ENCODE measurements at regions not wholly inside any gene's neighbourhood (a gene's known extent, or its start where the extent isn't known, plus 50 kb on each side); places are given as distances from the start of the nearest gene placed in this dataset.

GRCh38 chr3:193118907-193119306 lies 122.1 kb upstream of the PLAAT1 start:
- DNase-seq (ENCODE audit: low read depth) = no peak
- TF ChIP-seq CTCF (conservative IDR thresholded peaks at IDR 0.05; ENCODE audit: low read depth, low read length) = no peak

DNA sequence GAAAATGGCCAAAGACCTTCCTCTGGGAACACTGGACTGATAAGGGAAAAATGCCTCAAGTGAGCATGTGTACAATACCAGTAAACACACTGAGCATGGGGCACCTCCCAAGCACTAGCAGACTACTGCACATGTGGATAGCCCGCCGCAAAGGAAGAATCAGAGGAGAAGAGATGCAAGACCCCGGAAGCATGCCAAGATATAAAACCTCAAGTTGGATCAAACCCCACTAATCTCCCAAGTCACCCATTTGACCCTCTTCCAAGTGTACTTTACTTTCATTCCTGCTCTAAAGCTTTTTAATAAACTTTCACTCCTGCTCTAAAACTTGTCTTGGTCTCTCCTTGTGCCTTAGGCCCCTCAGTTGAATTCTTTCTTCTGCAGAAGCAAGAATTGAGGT lies 121.1 kb upstream of the PLAAT1 start:
- H3K4me3 ChIP-seq (ENCODE audit: low read length) = no peak overlapping the region
- no peak for TF ChIP-seq CTCF (conservative IDR thresholded peaks at IDR 0.05; ENCODE audit: low read depth, low read length)
- DNase-seq (ENCODE audit: low read depth) = no peak

More at GRCh38 chr3:193118907-193119306, 122.1 kb upstream of the PLAAT1 start:
- no peak overlapping the region for H3K4me3 ChIP-seq (ENCODE audit: low read length)

DNA sequence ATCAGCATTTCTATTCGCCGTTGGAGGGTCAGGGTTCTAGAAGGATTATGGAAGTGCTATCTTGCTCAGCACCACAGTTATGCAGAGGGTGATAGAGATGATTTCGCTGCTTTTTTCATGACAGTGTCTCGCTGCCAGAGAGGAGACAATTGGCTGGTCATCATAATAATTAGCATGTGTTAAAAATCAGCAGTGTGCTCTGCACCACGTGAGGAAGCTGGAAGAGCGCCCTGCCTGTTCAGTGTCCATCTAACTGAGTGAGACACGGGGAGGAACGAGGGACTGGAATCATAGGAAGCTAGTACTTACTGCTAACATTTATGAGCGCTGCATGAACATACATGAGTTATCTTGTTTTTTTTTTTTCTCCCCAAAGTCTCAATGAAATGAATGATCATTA lies 116.2 kb upstream of the PLAAT1 start:
- TF ChIP-seq CTCF (conservative IDR thresholded peaks at IDR 0.05; ENCODE audit: low read depth, low read length) = no peak
- DNase-seq (ENCODE audit: low read depth) = no peak

GRCh38 chr3:193129607-193130006 lies 111.4 kb upstream of the PLAAT1 start:
- TF ChIP-seq CTCF (conservative IDR thresholded peaks at IDR 0.05; ENCODE audit: low read depth, low read length) = peak; percentile 37
- DNase-seq (ENCODE audit: low read depth) = no peak
- H3K4me3 ChIP-seq (ENCODE audit: low read length) = no peak overlapping the region

More for the DNA sequence above, 116.2 kb upstream of the PLAAT1 start:
- no peak overlapping the region for H3K4me3 ChIP-seq (ENCODE audit: low read length)

DNA sequence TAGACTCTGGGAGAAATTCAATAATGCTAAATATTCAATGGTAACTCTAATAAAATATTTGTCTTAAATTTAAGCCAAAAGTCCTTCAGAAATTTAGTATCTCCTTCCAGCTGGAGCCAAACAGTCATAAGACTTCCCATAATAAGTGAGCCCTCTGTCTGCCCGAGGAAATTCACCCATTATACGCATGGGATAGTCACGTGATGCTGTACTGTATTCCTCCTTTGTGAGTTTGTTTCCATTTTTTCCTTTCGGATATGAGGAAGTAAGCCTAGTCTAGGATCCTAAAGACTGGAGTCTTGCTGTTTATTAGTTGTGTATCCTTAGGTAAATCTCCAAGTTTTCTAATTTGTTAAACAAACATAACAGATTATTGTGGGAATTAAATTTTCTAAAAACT lies 110.4 kb upstream of the PLAAT1 start:
- DNase-seq (ENCODE audit: low read depth) = no peak
- no peak for TF ChIP-seq CTCF (conservative IDR thresholded peaks at IDR 0.05; ENCODE audit: low read depth, low read length)
- H3K4me3 ChIP-seq (ENCODE audit: low read length) = no peak overlapping the region

DNA sequence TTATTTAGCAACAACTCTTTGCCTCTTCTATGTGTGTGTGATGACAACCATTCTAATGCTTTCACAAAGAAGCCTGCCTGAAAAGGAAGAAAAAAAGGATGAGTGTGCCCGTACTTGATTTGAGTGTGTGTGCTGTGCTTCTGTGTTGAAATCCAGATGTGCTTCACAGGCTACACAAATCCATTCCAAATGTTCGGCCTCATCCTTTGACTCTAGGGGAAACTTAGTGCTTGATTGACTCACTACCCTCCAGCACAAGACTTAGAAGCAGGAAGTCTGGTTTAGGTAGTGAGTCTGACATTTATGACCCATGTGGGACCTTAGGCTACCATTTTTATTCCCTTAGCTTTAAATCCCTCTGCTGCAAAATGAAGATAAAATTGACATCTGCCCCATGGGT lies 108.8 kb upstream of the PLAAT1 start:
- TF ChIP-seq CTCF (conservative IDR thresholded peaks at IDR 0.05; ENCODE audit: low read depth, low read length) = no peak
- no peak for DNase-seq (ENCODE audit: low read depth)
- no peak overlapping the region for H3K4me3 ChIP-seq (ENCODE audit: low read length)

DNA sequence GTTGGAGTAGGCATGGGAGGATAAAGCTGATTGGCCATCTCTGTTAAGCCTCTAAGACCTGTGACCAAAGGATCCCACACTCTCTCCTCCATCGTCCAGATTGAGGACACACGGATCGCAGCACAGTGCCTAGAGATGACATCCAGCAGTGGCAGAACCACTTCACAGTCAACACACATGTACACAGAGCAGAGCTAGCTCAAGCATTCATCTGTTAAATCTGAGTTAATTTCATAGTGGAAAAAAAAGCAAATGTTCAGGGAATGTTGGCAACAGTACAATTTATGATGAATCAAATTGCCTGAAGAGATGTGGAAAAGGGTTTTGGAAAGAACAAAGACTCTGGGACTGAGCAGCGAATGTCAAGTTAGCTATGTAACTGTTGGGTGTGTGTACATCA lies 108.1 kb upstream of the PLAAT1 start:
- no peak for TF ChIP-seq CTCF (conservative IDR thresholded peaks at IDR 0.05; ENCODE audit: low read depth, low read length)
- H3K4me3 ChIP-seq (ENCODE audit: low read length) = no peak overlapping the region
- peak; percentile 56 for DNase-seq (ENCODE audit: low read depth)
